ENCODE measurements at regions not wholly inside any gene's neighbourhood (a gene's known extent, or its start where the extent isn't known, plus 50 kb on each side); places are given as distances from the start of the nearest gene placed in this dataset.
A peak's percentile ranks its signal among the peaks of the same experiment; 100 is the strongest.

DNA sequence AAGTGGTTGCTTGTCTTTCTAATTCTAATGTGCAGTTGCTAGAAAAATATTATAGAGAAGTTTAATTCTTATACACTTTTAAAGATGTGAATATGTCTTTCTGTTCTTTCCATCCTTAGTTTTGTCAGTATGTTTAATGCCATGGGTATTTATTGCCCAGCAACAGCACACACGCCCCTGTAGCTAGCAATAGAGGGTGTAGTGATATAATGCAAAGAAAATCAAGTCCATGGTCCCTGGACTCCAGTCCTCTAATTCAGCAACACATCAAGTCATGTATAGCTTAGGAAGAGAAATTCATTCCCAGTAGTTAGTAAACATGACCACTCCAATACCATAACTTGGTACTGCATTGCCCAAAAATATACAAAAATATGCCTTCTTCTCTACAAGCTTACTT lies 292.4 kb upstream of the NR2F2 start:
- Histone ChIP-seq H3K79me2 (ENCODE audit: insufficient read depth) (no peaks in the 10 kb centered on the region), H3K4me2 (ENCODE audit: unreplicated experiment) (peak overlapping the region; percentile 51), H3K36me3 (ENCODE audit: low read depth) (no peaks in the 10 kb centered on the region), H3K9me3 (ENCODE audit: low read depth) (no peaks in the 10 kb centered on the region), H3F3A (ENCODE audit: insufficient read depth) (no peaks in the 10 kb centered on the region), H3K27me3 (replicated peaks; ENCODE audit: insufficient read depth) (no peaks in the 10 kb centered on the region), H3K4me3 (no peak overlapping the region), H3K9ac (no peak overlapping the region), H2AFZ (no peak overlapping the region), H3K4me1 (ENCODE audit: insufficient read depth) (no peaks in the 10 kb centered on the region; the same call in 1 of the 2 replicates), H3K9me2 (ENCODE audit: insufficient read depth) (no peaks in the 10 kb centered on the region), H4K20me1 (ENCODE audit: insufficient read depth) (no peaks in the 10 kb centered on the region), H3K27ac (no peak overlapping the region)
- 0% methylated on average over 1 of the region's 1 CpG for WGBS, 2 experiments (ENCODE audit: low coverage in 1 of 2, low lambda C conversion rate in 2 of 2, missing lambda C conversion rate in 2 of 2)
- TF ChIP-seq EZH2phosphoT487 (IDR thresholded peaks at IDR 0.05; ENCODE audit: insufficient read depth, low read depth): no peak
- TF ChIP-seq EZH2 (IDR thresholded peaks at IDR 0.05; ENCODE audit: insufficient read depth, poor library complexity, severe bottlenecking): no peak
- no peak for DNase-seq
- in situ Hi-C loops (cut with MboI): no loop called here

GRCh38 chr15:96038650-96039049 lies 291.9 kb upstream of the NR2F2 start:
- peak; percentile 52 for DNase-seq
- 31 to 35% methylated on average over 5 of the region's 5 CpGs for WGBS, 2 experiments (ENCODE audit: low coverage in 1 of 2, low lambda C conversion rate in 2 of 2, missing lambda C conversion rate in 2 of 2)
- in situ Hi-C loops (cut with MboI): no loop called here

DNA sequence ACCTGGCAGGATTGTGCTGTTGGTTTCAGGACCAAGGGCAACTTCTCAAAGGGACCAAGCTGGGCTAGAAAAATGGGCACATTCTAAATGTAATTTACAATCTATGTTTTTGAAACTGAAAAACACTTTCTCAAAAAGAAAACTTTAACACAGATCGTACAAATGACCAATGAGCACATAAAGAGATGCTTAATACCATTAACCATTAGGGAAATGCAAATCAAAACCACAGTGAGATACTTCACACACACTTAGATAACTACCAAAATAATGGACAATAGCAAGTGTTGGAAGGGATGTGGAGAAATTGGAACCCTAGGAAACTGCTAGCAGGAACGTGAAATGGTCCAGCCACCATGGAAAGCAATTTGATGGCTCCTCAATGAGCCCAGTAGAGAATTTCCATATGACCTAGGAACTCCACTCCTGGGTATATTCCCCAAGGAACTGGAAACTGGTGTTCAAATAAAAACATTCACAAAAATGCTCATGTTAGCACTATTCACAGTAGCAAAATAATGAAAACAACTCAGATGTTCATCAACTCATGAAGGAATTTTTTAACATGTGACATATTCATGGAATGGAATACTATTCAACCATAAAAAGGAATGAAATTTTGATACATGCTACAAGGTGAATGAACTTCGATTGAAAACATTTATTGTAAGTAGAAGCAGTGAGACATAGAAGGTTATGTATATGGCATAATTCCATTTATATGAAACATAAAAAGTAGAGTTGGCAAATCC lies 288.3 kb upstream of the NR2F2 start:
- WGBS, 2 experiments (ENCODE audit: low coverage in 1 of 2, low lambda C conversion rate in 2 of 2, missing lambda C conversion rate in 2 of 2): 85 to 88% methylated on average over 3 of the region's 3 CpGs
- Histone ChIP-seq H3K4me2 (ENCODE audit: unreplicated experiment) (no peak overlapping the region), H3K9ac (no peak overlapping the region), H3K9me2 (ENCODE audit: insufficient read depth) (no peaks in the 10 kb centered on the region), H3K4me3 (no peak overlapping the region), H3K79me2 (ENCODE audit: insufficient read depth) (no peaks in the 10 kb centered on the region), H3K9me3 (ENCODE audit: low read depth) (no peaks in the 10 kb centered on the region), H3K27me3 (replicated peaks; ENCODE audit: insufficient read depth) (no peaks in the 10 kb centered on the region), H3K36me3 (ENCODE audit: low read depth) (no peaks in the 10 kb centered on the region), H4K20me1 (ENCODE audit: insufficient read depth) (no peaks in the 10 kb centered on the region), H3K4me1 (ENCODE audit: insufficient read depth) (peaks cover 16% of the 10 kb centered on the region), H3F3A (ENCODE audit: insufficient read depth) (peaks cover 20% of the 10 kb centered on the region), H2AFZ (no peak overlapping the region), H3K27ac (no peak overlapping the region)
- TF ChIP-seq EZH2phosphoT487 (IDR thresholded peaks at IDR 0.05; ENCODE audit: insufficient read depth, low read depth) (no peak), EZH2 (IDR thresholded peaks at IDR 0.05; ENCODE audit: insufficient read depth, poor library complexity, severe bottlenecking) (no peak)
- no peak for DNase-seq
- in situ Hi-C loops (cut with MboI): no loop called here

More at GRCh38 chr15:96038650-96039049, 291.9 kb upstream of the NR2F2 start:
- no peak overlapping the region for H3K27ac ChIP-seq
- H3K9me2 ChIP-seq (ENCODE audit: insufficient read depth): no peaks in the 10 kb centered on the region
- TF ChIP-seq EZH2 (IDR thresholded peaks at IDR 0.05; ENCODE audit: insufficient read depth, poor library complexity, severe bottlenecking) (no peak), EZH2phosphoT487 (IDR thresholded peaks at IDR 0.05; ENCODE audit: insufficient read depth, low read depth) (no peak)
- no peaks in the 10 kb centered on the region for H3K9me3 ChIP-seq (ENCODE audit: low read depth)
- no peaks in the 10 kb centered on the region; the same call in 1 of the 2 replicates for H3K4me1 ChIP-seq (ENCODE audit: insufficient read depth)
- no peaks in the 10 kb centered on the region for H3K27me3 ChIP-seq (replicated peaks; ENCODE audit: insufficient read depth)
- H3K36me3 ChIP-seq (ENCODE audit: low read depth): no peaks in the 10 kb centered on the region
- no peaks in the 10 kb centered on the region for H3F3A ChIP-seq (ENCODE audit: insufficient read depth)
- peak overlapping the region; percentile 51 for H3K4me2 ChIP-seq (ENCODE audit: unreplicated experiment)
- no peak overlapping the region for H3K4me3 ChIP-seq
- H3K9ac ChIP-seq: no peak overlapping the region
- H3K79me2 ChIP-seq (ENCODE audit: insufficient read depth): no peaks in the 10 kb centered on the region
- no peaks in the 10 kb centered on the region for H4K20me1 ChIP-seq (ENCODE audit: insufficient read depth)
- H2AFZ ChIP-seq: 0 out of 2 replicates have a peak overlapping the region, but pooled peaks have one; percentile 11

- Histone ChIP-seq H3K4me1 (ENCODE audit: insufficient read depth) (peaks cover 20% of the 10 kb centered on the region), H3K27me3 (replicated peaks; ENCODE audit: insufficient read depth) (no peaks in the 10 kb centered on the region), H3F3A (ENCODE audit: insufficient read depth) (peaks cover 23% of the 10 kb centered on the region), H3K36me3 (ENCODE audit: low read depth) (no peaks in the 10 kb centered on the region), H4K20me1 (ENCODE audit: insufficient read depth) (no peaks in the 10 kb centered on the region), H3K4me2 (ENCODE audit: unreplicated experiment) (no peak overlapping the region), H3K9ac (no peak overlapping the region), H2AFZ (no peak overlapping the region), H3K4me3 (no peak overlapping the region), H3K9me2 (ENCODE audit: insufficient read depth) (no peaks in the 10 kb centered on the region), H3K9me3 (ENCODE audit: low read depth) (no peaks in the 10 kb centered on the region), H3K27ac (no peak overlapping the region), H3K79me2 (ENCODE audit: insufficient read depth) (no peaks in the 10 kb centered on the region)
- TF ChIP-seq EZH2phosphoT487 (IDR thresholded peaks at IDR 0.05; ENCODE audit: insufficient read depth, low read depth) (no peak), EZH2 (IDR thresholded peaks at IDR 0.05; ENCODE audit: insufficient read depth, poor library complexity, severe bottlenecking) (no peak)
- DNase-seq: no peak
- in situ Hi-C loops (cut with MboI): no loop called here
- 66 to 67% methylated on average over 8 of the region's 8 CpGs for WGBS, 2 experiments (ENCODE audit: low coverage in 1 of 2, low lambda C conversion rate in 2 of 2, missing lambda C conversion rate in 2 of 2)
These were observed 287.7 kb upstream of the NR2F2 start for GRCh38 chr15:96042734-96043224.

Measured in GM23248 (cell line).